Fibroblast of peridontal ligament (primary cell): ENCODE measurements at regions not wholly inside any gene's neighbourhood (a gene's known extent, or its start where the extent isn't known, plus 50 kb on each side); places are given as distances from the start of the nearest gene placed in this dataset.

Source experiments
- DNase-seq: peaks from one replicate; pipeline ENCODE4 v3.0.0-alpha.2; 2010; ENCODE audit errors: extremely low read depth

GRCh38 chr22:47782328-47783075, 1020.1 kb downstream of the TBC1D22A start:
- DNase-seq, result no peak

- DNase-seq, result no peak
These were observed 1019.1 kb downstream of the TBC1D22A start for GRCh38 chr22:47781427-47782111.

GRCh38 chr22:47781024-47781423, 1018.6 kb downstream of the TBC1D22A start:
- DNase-seq, result no peak

- DNase-seq, result no peak
These were observed 1017.9 kb downstream of the TBC1D22A start for GRCh38 chr22:47780281-47780875.

- DNase-seq, result no peak
These were observed 1017.0 kb downstream of the TBC1D22A start for GRCh38 chr22:47779474-47779873.

- DNase-seq, result no peak
These were observed 1015.8 kb downstream of the TBC1D22A start for GRCh38 chr22:47778160-47778658.

GRCh38 chr22:47777426-47777825, 1015.0 kb downstream of the TBC1D22A start:
- no peak for DNase-seq

GRCh38 chr22:47776329-47776728, 1013.9 kb downstream of the TBC1D22A start:
- no peak for DNase-seq

- no peak for DNase-seq
These were observed 1013.2 kb downstream of the TBC1D22A start for GRCh38 chr22:47775686-47776085.

- no peak for DNase-seq
These were observed 1012.7 kb downstream of the TBC1D22A start for GRCh38 chr22:47775191-47775590.

- DNase-seq, result no peak
These were observed 1011.2 kb downstream of the TBC1D22A start for GRCh38 chr22:47773635-47774034.

GRCh38 chr22:47772864-47773263, 1010.4 kb downstream of the TBC1D22A start:
- DNase-seq, result no peak

- DNase-seq, result no peak
These were observed 1007.2 kb downstream of the TBC1D22A start for GRCh38 chr22:47769652-47770051.

GRCh38 chr22:47768027-47768426, 1005.6 kb downstream of the TBC1D22A start:
- DNase-seq, result no peak

- DNase-seq, result no peak
These were observed 1005.0 kb downstream of the TBC1D22A start for GRCh38 chr22:47767403-47767802.

GRCh38 chr22:47765757-47766156, 1003.3 kb downstream of the TBC1D22A start:
- DNase-seq, result no peak

- no peak for DNase-seq
These were observed 999.7 kb downstream of the TBC1D22A start for GRCh38 chr22:47762141-47762540.

- no peak for DNase-seq
These were observed 997.5 kb downstream of the TBC1D22A start for GRCh38 chr22:47759909-47760308.

GRCh38 chr22:47757741-47758140, 995.3 kb downstream of the TBC1D22A start:
- no peak for DNase-seq

- DNase-seq, result no peak
These were observed 987.6 kb downstream of the TBC1D22A start for GRCh38 chr22:47750086-47750485.

GRCh38 chr22:47748957-47749356, 986.5 kb downstream of the TBC1D22A start:
- no peak for DNase-seq

GRCh38 chr22:47748271-47748670, 985.8 kb downstream of the TBC1D22A start:
- DNase-seq, result no peak
